ENCODE measurements at regions not wholly inside any gene's neighbourhood (a gene's known extent, or its start where the extent isn't known, plus 50 kb on each side); places are given as distances from the start of the nearest gene placed in this dataset.

DNA sequence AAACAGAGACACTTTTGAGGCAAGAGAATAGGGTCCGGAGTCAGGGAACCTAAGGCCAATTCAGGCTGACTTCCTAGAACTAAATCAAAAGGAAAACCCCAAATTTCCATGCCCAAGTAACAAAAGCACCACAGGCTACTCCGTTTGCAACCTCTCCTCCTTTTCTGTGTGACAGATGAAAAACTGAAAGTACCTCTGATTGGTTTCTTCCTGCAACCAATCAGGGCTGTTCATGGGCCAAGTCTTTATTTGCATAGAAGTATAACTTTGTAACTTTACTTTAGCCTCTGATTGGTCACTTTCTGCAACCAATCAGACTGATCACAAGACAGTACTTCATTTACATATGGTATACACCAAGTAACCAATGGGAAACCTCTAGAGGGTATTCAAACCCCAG, 239.9 kb upstream of the KCND2 start:
- Histone ChIP-seq H3K36me3 (ENCODE audit: control insufficient read depth in 4 of 4, insufficient read depth in 3 of 4, low read depth in 1 of 4, low read length in 3 of 4) (no peaks in the 10 kb centered on the region), H3K9ac (ENCODE audit: low read depth in 1 of 2, low read length in 2 of 2) (no peak overlapping the region), H3K4me1 (ENCODE audit: control insufficient read depth in 4 of 4, insufficient read depth in 4 of 4, low read length in 3 of 4) (no peaks in the 10 kb centered on the region), H3K4me3 (ENCODE audit: low read depth in 1 of 3, low read length in 3 of 3) (no peak overlapping the region), H3K27ac (ENCODE audit: low read depth in 1 of 2, low read length in 2 of 2) (no peak overlapping the region), H3K9me3 (ENCODE audit: control insufficient read depth in 4 of 4, low read length in 3 of 4) (no peaks in the 10 kb centered on the region), H3K27me3 (ENCODE audit: control insufficient read depth in 4 of 4, insufficient read depth in 4 of 4, low read length in 3 of 4) (no peaks in the 10 kb centered on the region)
- no peak for DNase-seq (ENCODE audit: low spot score)
- 61% methylated on average over 2 of the region's 2 CpGs for WGBS
- no peak for TF ChIP-seq FOXA1 (IDR thresholded peaks at IDR 0.05)
- no peak for TF ChIP-seq NR2F2 (IDR thresholded peaks at IDR 0.05)
- TF ChIP-seq ATF3 (IDR thresholded peaks at IDR 0.05): no peak
- TF ChIP-seq YY1 (IDR thresholded peaks at IDR 0.05): no peak
- TF ChIP-seq, protein P1, sequence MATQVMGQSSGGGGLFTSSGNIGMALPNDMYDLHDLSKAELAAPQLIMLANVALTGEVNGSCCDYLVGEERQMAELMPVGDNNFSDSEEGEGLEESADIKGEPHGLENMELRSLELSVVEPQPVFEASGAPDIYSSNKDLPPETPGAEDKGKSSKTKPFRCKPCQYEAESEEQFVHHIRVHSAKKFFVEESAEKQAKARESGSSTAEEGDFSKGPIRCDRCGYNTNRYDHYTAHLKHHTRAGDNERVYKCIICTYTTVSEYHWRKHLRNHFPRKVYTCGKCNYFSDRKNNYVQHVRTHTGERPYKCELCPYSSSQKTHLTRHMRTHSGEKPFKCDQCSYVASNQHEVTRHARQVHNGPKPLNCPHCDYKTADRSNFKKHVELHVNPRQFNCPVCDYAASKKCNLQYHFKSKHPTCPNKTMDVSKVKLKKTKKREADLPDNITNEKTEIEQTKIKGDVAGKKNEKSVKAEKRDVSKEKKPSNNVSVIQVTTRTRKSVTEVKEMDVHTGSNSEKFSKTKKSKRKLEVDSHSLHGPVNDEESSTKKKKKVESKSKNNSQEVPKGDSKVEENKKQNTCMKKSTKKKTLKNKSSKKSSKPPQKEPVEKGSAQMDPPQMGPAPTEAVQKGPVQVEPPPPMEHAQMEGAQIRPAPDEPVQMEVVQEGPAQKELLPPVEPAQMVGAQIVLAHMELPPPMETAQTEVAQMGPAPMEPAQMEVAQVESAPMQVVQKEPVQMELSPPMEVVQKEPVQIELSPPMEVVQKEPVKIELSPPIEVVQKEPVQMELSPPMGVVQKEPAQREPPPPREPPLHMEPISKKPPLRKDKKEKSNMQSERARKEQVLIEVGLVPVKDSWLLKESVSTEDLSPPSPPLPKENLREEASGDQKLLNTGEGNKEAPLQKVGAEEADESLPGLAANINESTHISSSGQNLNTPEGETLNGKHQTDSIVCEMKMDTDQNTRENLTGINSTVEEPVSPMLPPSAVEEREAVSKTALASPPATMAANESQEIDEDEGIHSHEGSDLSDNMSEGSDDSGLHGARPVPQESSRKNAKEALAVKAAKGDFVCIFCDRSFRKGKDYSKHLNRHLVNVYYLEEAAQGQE (IDR thresholded peaks at IDR 0.05): no peak
- no peak for TF ChIP-seq JUND (IDR thresholded peaks at IDR 0.05)
- TF ChIP-seq, protein P2, sequence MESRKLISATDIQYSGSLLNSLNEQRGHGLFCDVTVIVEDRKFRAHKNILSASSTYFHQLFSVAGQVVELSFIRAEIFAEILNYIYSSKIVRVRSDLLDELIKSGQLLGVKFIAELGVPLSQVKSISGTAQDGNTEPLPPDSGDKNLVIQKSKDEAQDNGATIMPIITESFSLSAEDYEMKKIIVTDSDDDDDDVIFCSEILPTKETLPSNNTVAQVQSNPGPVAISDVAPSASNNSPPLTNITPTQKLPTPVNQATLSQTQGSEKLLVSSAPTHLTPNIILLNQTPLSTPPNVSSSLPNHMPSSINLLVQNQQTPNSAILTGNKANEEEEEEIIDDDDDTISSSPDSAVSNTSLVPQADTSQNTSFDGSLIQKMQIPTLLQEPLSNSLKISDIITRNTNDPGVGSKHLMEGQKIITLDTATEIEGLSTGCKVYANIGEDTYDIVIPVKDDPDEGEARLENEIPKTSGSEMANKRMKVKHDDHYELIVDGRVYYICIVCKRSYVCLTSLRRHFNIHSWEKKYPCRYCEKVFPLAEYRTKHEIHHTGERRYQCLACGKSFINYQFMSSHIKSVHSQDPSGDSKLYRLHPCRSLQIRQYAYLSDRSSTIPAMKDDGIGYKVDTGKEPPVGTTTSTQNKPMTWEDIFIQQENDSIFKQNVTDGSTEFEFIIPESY (IDR thresholded peaks at IDR 0.05): no peak
- no peak for TF ChIP-seq MAX (IDR thresholded peaks at IDR 0.05)
- no peak for TF ChIP-seq HNF4A (conservative IDR thresholded peaks at IDR 0.05)
- no peak for TF ChIP-seq GABPA (IDR thresholded peaks at IDR 0.05 in 1 of 2, conservative IDR thresholded peaks at IDR 0.05 in 1 of 2)
- TF ChIP-seq RAD21 (IDR thresholded peaks at IDR 0.05): no peak
- no peak for TF ChIP-seq FOXA2 (IDR thresholded peaks at IDR 0.05)

DNA sequence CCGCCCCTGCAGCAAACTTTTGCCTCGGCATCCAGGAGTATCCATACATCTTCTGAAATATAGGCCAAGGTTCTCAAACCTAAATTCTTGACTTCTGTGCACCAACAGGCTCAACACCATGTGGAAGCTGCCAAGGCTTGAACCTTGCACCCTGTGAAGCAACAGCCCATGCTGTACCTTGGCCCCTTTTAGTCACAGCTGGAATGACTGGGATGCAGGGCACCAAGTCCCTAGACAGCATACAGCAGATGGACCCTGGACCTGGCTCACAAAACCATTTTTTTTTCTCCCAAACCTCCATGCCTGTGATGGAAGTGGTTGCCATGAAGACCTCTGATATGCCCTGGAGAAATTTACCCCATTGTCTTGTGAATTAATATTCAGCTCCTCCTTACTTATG, 233.8 kb upstream of the KCND2 start:
- no peak for TF ChIP-seq CTCF (IDR thresholded peaks at IDR 0.05; ENCODE audit: low read depth, low read length, missing input control)
- peak; percentile 42 for TF ChIP-seq HNF4A (conservative IDR thresholded peaks at IDR 0.05)
- Histone ChIP-seq H3K4me3 (ENCODE audit: low read depth in 1 of 3, low read length in 3 of 3) (no peak overlapping the region), H3K4me1 (ENCODE audit: control insufficient read depth in 4 of 4, insufficient read depth in 4 of 4, low read length in 3 of 4) (no peaks in the 10 kb centered on the region), H3K27me3 (ENCODE audit: control insufficient read depth in 4 of 4, insufficient read depth in 4 of 4, low read length in 3 of 4) (no peaks in the 10 kb centered on the region), H3K9ac (ENCODE audit: low read depth in 1 of 2, low read length in 2 of 2) (no peak overlapping the region), H3K9me3 (ENCODE audit: control insufficient read depth in 4 of 4, low read length in 3 of 4) (no peaks in the 10 kb centered on the region), H3K27ac (ENCODE audit: low read depth in 1 of 2, low read length in 2 of 2) (no peak overlapping the region), H3K36me3 (ENCODE audit: control insufficient read depth in 4 of 4, insufficient read depth in 3 of 4, low read depth in 1 of 4, low read length in 3 of 4) (no peaks in the 10 kb centered on the region)
- no peak for DNase-seq (ENCODE audit: low spot score)
- 93% methylated on average over 2 of the region's 2 CpGs for WGBS

Measured in liver (tissue), 8 donors.